Panc1 (cell line): ENCODE measurements at regions not wholly inside any gene's neighbourhood (a gene's known extent, or its start where the extent isn't known, plus 50 kb on each side); places are given as distances from the start of the nearest gene placed in this dataset.

ENCODE experiments used
- ATAC-seq: fragments of 200-7000 bp; cut with Tn5 transposase; 2 replicates; pipeline ENCODE4 v1.9.1; 2020; ENCODE audit warnings: mild to moderate bottlenecking, moderate library complexity
- BruUV-seq: library from RNA; stranded (reverse); fragments of 400-500 nt; replicated peaks from 2 replicates; lab custom pipeline; 2021; lab: Mats Ljungman, UMichigan
- CTCF ChIA-PET: fragments of 300-600 bp; sonication (Branson Sonifier 250); formaldehyde crosslinking; loops from one replicate; lab custom pipeline; 2022; ENCODE audit warnings: antibody characterized with exemption; lab: Charles Lee
- POLR2A ChIA-PET: fragments of 300-600 bp; sonication (Branson Sonifier 250); formaldehyde crosslinking; loops from one replicate; lab custom pipeline; 2022; ENCODE audit warnings: antibody characterized with exemption; lab: Charles Lee
- DNase-seq: peaks from one replicate; pipeline ENCODE4 v3.0.0-alpha.2; 2010; ENCODE audit warnings: low read depth, low spot score
- H3K27ac ChIP-seq: 2 replicates; pipeline ENCODE4 v1.5.1; 2011; ENCODE audit warnings: mild to moderate bottlenecking, low read length, inconsistent platforms
- H3K27me3 ChIP-seq: fragments of 200-500 bp; sonication (Bioruptor generic); 2 replicates; pipeline ENCODE4 v1.6.0; 2014; ENCODE audit warnings: low read length, inconsistent platforms; ENCODE audit not compliant: control insufficient read depth, insufficient read depth
- H3K36me3 ChIP-seq: fragments of 200-500 bp; sonication (Bioruptor generic); 2 replicates; pipeline ENCODE4 v1.5.1; 2014; ENCODE audit warnings: inconsistent platforms, mild to moderate bottlenecking, low read length, moderate library complexity; ENCODE audit not compliant: control insufficient read depth, insufficient read depth
- H3K4me1 ChIP-seq: 2 replicates; pipeline ENCODE4 v1.5.1; 2011; ENCODE audit warnings: inconsistent platforms, mild to moderate bottlenecking, low read length, moderate library complexity; ENCODE audit not compliant: control insufficient read depth, insufficient read depth
- H3K4me3 ChIP-seq, 2 experiments: 2 replicates each; pipeline ENCODE4 v1.5.1; 2011 to 2012; ENCODE audit warnings: low read depth in 2 of 2, low read length in 2 of 2, mild to moderate bottlenecking in 2 of 2, inconsistent platforms in 1 of 2, moderate library complexity in 1 of 2
- H3K9me3 ChIP-seq: fragments of 200-500 bp; sonication (Bioruptor generic); 2 replicates; pipeline ENCODE4 v1.5.1; 2014; ENCODE audit warnings: low read depth, mild to moderate bottlenecking, inconsistent platforms, low read length, moderate library complexity; ENCODE audit not compliant: control insufficient read depth, insufficient read depth
- CTCF ChIP-seq: fragments of 450-650 bp; IDR thresholded peaks from 2 replicates; pipeline ENCODE4 v1.5.1; 2017; ENCODE audit warnings: mild to moderate bottlenecking
- POLR2AphosphoS5 ChIP-seq: IDR thresholded peaks from 2 replicates; pipeline ENCODE4 v1.6.1; 2012; ENCODE audit warnings: mild to moderate bottlenecking, low read depth, low read length, moderate library complexity
- REST ChIP-seq, 2 experiments: IDR thresholded peaks; 2 replicates each; pipeline ENCODE4 v1.6.1; 2011 to 2012; ENCODE audit warnings: low read depth in 2 of 2, control low read depth in 1 of 2, low read length in 1 of 2, mild to moderate bottlenecking in 1 of 2, moderate library complexity in 1 of 2; ENCODE audit not compliant: insufficient read depth in 1 of 2
- SIN3A ChIP-seq: IDR thresholded peaks from 2 replicates; pipeline ENCODE4 v1.6.1; 2012; ENCODE audit warnings: low read depth, mild to moderate bottlenecking, low read length, moderate library complexity, borderline replicate concordance; ENCODE audit not compliant: insufficient read depth
- TCF7L2 ChIP-seq: IDR thresholded peaks from 2 replicates; pipeline ENCODE4 v1.6.1; 2011; ENCODE audit warnings: mild to moderate bottlenecking, low read depth, low read length, inconsistent platforms
- in situ Hi-C: cut with HindIII; loops from 2 replicates; pipeline ENCODE4 v1.10.0; 2016; ENCODE audit warnings: low sequenced_read_pairs, low pct_unique_long_range_greater_than_20kb
- intact Hi-C: fragments of 100-400 bp; cut with micrococcal nuclease; formaldehyde crosslinking; loops from one replicate; pipeline ENCODE4 v1.10.0; 2022; ENCODE audit not compliant: unreplicated experiment

GRCh38 chr3:59528251-59528650 is 478.4 kb upstream of the CFAP20DC start:
- in situ Hi-C loops (no loop called here), intact Hi-C loops (no loop called here)
- Histone ChIP-seq H3K27me3 (no peaks in the 10 kb centered on the region), H3K9me3 (no peaks in the 10 kb centered on the region), H3K4me1 (no peaks in the 10 kb centered on the region), H3K4me3 (no peak overlapping the region), H3K36me3 (no peaks in the 10 kb centered on the region), H3K27ac (no peak overlapping the region)
- TF ChIP-seq CTCF: no peak
- TF ChIP-seq TCF7L2: no peak
- no peak for TF ChIP-seq SIN3A
- TF ChIP-seq POLR2AphosphoS5: no peak
- no peak for TF ChIP-seq REST (IDR thresholded peaks at IDR 0.05; ENCODE audit: insufficient read depth in 1 of 2, low read depth in 2 of 2, low read length in 1 of 2)
- ChIA-PET CTCF (no interaction called here), POLR2A (no interaction called here)
- ATAC-seq (no peak), DNase-seq (no peak)
- no TSS peak for BruUV-seq

GRCh38 chr3:59527493-59527892 is 477.7 kb upstream of the CFAP20DC start:
- H3K9me3 ChIP-seq: no peaks in the 10 kb centered on the region
- no peaks in the 10 kb centered on the region for H3K36me3 ChIP-seq
- no peaks in the 10 kb centered on the region for H3K4me1 ChIP-seq
- TF ChIP-seq REST (IDR thresholded peaks at IDR 0.05; ENCODE audit: insufficient read depth in 1 of 2, low read depth in 2 of 2, low read length in 1 of 2) (no peak), SIN3A (no peak), POLR2AphosphoS5 (no peak), TCF7L2 (no peak), CTCF (no peak)
- ATAC-seq (no peak), DNase-seq (no peak)
- no peak overlapping the region for H3K4me3 ChIP-seq
- intact Hi-C loops (no loop called here), in situ Hi-C loops (no loop called here)
- BruUV-seq: no TSS peak
- ChIA-PET POLR2A (no interaction called here), CTCF (no interaction called here)
- no peaks in the 10 kb centered on the region for H3K27me3 ChIP-seq
- H3K27ac ChIP-seq: no peak overlapping the region
